Liver (tissue), 8 donors: ENCODE measurements at regions not wholly inside any gene's neighbourhood (a gene's known extent, or its start where the extent isn't known, plus 50 kb on each side); places are given as distances from the start of the nearest gene placed in this dataset.

Experiments used
- DNase-seq: peaks from one replicate; pipeline ENCODE4 v3.0.0-alpha.2; 2017; ENCODE audit warnings: low spot score
- H3K27ac ChIP-seq, 2 donors: one replicate each; pipeline ENCODE4 v1.7.0; 2013; ENCODE audit warnings: inconsistent platforms in 2 of 2, low read length in 2 of 2, control low read depth in 1 of 2, low read depth in 1 of 2, mild to moderate bottlenecking in 1 of 2
- H3K27me3 ChIP-seq, 4 donors: one replicate each; pipeline versions ENCODE4 v1.6.1 to v1.7.0; 2013; ENCODE audit warnings: low read length in 3 of 4, inconsistent platforms in 1 of 4, mild to moderate bottlenecking in 1 of 4, moderate library complexity in 1 of 4; ENCODE audit not compliant: control insufficient read depth in 4 of 4, insufficient read depth in 4 of 4
- H3K36me3 ChIP-seq, 4 donors: one replicate each; pipeline versions ENCODE4 v1.6.1 to v1.7.0; 2013; ENCODE audit warnings: low read length in 3 of 4, mild to moderate bottlenecking in 3 of 4, low read depth in 1 of 4, moderate library complexity in 1 of 4; ENCODE audit not compliant: control insufficient read depth in 4 of 4, insufficient read depth in 3 of 4
- H3K4me1 ChIP-seq, 4 donors: one replicate each; pipeline versions ENCODE4 v1.6.1 to v1.7.0; 2013; ENCODE audit warnings: low read length in 3 of 4, mild to moderate bottlenecking in 3 of 4, moderate library complexity in 1 of 4; ENCODE audit not compliant: control insufficient read depth in 4 of 4, insufficient read depth in 4 of 4
- H3K4me3 ChIP-seq, 3 donors: one replicate each; pipeline versions ENCODE4 v1.6.1 to v1.7.0; 2013; ENCODE audit warnings: low read length in 3 of 3, control low read depth in 1 of 3, low read depth in 1 of 3, mild to moderate bottlenecking in 1 of 3
- H3K9ac ChIP-seq, 2 donors: one replicate each; pipeline ENCODE4 v1.7.0; 2013; ENCODE audit warnings: low read length in 2 of 2, mild to moderate bottlenecking in 2 of 2, moderate library complexity in 2 of 2, control low read depth in 1 of 2, low read depth in 1 of 2
- H3K9me3 ChIP-seq, 4 donors: one replicate each; pipeline versions ENCODE4 v1.6.1 to v1.7.0; 2013; ENCODE audit warnings: low read length in 3 of 4; ENCODE audit not compliant: control insufficient read depth in 4 of 4
- ATF3 ChIP-seq: IDR thresholded peaks from 2 replicates; pipeline ENCODE4 v1.6.1; 2016; ENCODE audit warnings: antibody characterized with exemption
- EGR1 ChIP-seq, 2 donors: IDR thresholded peaks; 2 replicates each; pipeline ENCODE4 v1.6.1; 2016 to 2018; ENCODE audit warnings: antibody characterized with exemption in 2 of 2, low read depth in 2 of 2
- FOXA1 ChIP-seq: IDR thresholded peaks from 2 replicates; pipeline ENCODE4 v1.6.1; 2016; ENCODE audit warnings: antibody characterized with exemption
- FOXA2 ChIP-seq: IDR thresholded peaks from 2 replicates; pipeline ENCODE4 v1.6.1; 2016; ENCODE audit warnings: antibody characterized with exemption
- HNF4A ChIP-seq, 2 donors: conservative IDR thresholded peaks; 2 replicates each; pipeline ENCODE4 v1.6.1; 2016; ENCODE audit warnings: antibody characterized with exemption in 2 of 2, mild to moderate bottlenecking in 2 of 2
- HNF4G ChIP-seq: IDR thresholded peaks from 2 replicates; pipeline ENCODE4 v1.6.1; 2016; ENCODE audit warnings: antibody characterized with exemption
- JUND ChIP-seq, 2 donors: IDR thresholded peaks; 2 replicates each; pipeline ENCODE4 v1.6.1; 2016; ENCODE audit warnings: antibody characterized with exemption in 2 of 2
- NR2F2 ChIP-seq: IDR thresholded peaks from 2 replicates; pipeline ENCODE4 v1.6.1; 2016; ENCODE audit warnings: antibody characterized with exemption
- RAD21 ChIP-seq, 2 donors: IDR thresholded peaks; 2 replicates each; pipeline ENCODE4 v1.6.1; 2016; ENCODE audit warnings: antibody characterized with exemption in 2 of 2, mild to moderate bottlenecking in 2 of 2
- SP1 ChIP-seq: IDR thresholded peaks from 2 replicates; pipeline ENCODE4 v1.6.1; 2018; ENCODE audit warnings: antibody characterized with exemption, mild to moderate bottlenecking
- TAF1 ChIP-seq: conservative IDR thresholded peaks from 2 replicates; pipeline ENCODE4 v1.6.1; 2016; ENCODE audit warnings: antibody characterized with exemption, mild to moderate bottlenecking
- YY1 ChIP-seq: IDR thresholded peaks from 2 replicates; pipeline ENCODE4 v1.6.1; 2016; ENCODE audit warnings: antibody characterized with exemption, mild to moderate bottlenecking
- ZBTB33 ChIP-seq: IDR thresholded peaks from 2 replicates; pipeline ENCODE4 v1.6.1; 2016; ENCODE audit warnings: antibody characterized with exemption
- WGBS: extraction: QIAGEN DNeasy Blood & Tissue Kit; methylation state at CpG from one replicate; pipeline ENCODE4 v1.1.7; 2013; 5-methylcytosine and 5-hydroxymethylcytosine counted together
- TF ChIP-seq, protein P1 (sequence below): fragments of 150-350 bp; IDR thresholded peaks from 2 replicates; pipeline ENCODE4 v1.5.1; 2017; ENCODE audit warnings: improper control_type of control experiment, low read depth, low read length; ENCODE audit not compliant: missing input control
- TF ChIP-seq, protein P2 (sequence below): IDR thresholded peaks from 2 replicates; pipeline ENCODE4 v1.6.1; 2016; ENCODE audit warnings: antibody characterized with exemption, mild to moderate bottlenecking
- donor health status: healthy.
- donor health status: healthy.
- donor health status: healthy.
- donor health status: healthy.
- donor health status: healthy.

DNA sequence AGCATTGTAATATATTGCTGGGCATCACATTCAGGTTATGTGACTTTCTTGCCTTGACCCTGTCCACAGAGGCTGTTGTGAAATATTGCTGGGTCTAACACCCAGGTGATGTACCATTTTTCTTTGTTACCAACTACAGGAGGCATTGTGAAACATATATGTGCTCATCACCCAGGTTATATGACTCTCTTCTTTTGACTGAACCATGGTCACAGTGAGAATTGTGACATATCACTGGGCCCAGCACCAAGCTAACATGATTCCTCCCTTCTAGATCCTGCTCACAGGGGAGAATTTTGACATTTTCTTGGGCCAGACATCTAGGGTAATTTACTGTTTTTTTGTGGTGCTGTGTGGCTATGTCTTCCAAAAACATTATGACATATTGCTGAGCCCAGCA, 326.7 kb downstream of the RPS4Y2 start (continued):
- no peak for TF ChIP-seq ATF3
- no peak for TF ChIP-seq FOXA2
- no peak for TF ChIP-seq EGR1 (IDR thresholded peaks at IDR 0.05; ENCODE audit: low read depth in 2 of 2)
- no peak for TF ChIP-seq FOXA1
- no peak for TF ChIP-seq JUND (IDR thresholded peaks at IDR 0.05)
- no peak for TF ChIP-seq RAD21 (IDR thresholded peaks at IDR 0.05)
- TF ChIP-seq, protein P1, sequence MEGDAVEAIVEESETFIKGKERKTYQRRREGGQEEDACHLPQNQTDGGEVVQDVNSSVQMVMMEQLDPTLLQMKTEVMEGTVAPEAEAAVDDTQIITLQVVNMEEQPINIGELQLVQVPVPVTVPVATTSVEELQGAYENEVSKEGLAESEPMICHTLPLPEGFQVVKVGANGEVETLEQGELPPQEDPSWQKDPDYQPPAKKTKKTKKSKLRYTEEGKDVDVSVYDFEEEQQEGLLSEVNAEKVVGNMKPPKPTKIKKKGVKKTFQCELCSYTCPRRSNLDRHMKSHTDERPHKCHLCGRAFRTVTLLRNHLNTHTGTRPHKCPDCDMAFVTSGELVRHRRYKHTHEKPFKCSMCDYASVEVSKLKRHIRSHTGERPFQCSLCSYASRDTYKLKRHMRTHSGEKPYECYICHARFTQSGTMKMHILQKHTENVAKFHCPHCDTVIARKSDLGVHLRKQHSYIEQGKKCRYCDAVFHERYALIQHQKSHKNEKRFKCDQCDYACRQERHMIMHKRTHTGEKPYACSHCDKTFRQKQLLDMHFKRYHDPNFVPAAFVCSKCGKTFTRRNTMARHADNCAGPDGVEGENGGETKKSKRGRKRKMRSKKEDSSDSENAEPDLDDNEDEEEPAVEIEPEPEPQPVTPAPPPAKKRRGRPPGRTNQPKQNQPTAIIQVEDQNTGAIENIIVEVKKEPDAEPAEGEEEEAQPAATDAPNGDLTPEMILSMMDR: no peak

DNA sequence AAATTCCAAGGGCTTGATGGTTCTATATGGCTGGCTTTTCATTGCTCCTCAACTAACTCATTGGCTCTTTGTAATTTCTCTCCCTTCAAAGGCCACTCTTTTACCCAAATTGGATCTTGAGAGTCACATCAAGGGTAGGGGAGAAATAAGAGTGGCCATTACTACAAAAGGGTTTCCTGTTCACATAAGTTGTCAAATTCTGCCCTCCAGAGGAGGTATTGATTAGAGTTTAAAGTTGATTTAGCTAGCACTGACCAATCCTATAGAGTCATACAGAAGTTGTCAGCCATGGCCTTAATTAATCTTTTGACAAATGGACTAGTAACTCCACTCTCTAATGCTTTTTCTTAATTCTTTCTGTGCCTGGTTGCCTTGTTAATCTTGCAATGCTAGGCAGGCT, 336.0 kb downstream of the RPS4Y2 start:
- TF ChIP-seq TAF1 (no peak), RAD21 (IDR thresholded peaks at IDR 0.05) (peak in 1 of 2 donors; percentile 62), NR2F2 (no peak)
- no peak overlapping the region for H3K4me3 ChIP-seq
- no peaks in the 10 kb centered on the region for H3K4me1 ChIP-seq
- no peaks in the 10 kb centered on the region for H3K36me3 ChIP-seq
- H3K9me3 ChIP-seq: peaks cover 0 to 6% (median 0%) of the 10 kb centered on the region in 4 donors
- no peak for DNase-seq
- H3K9ac ChIP-seq: no peak overlapping the region
- H3K27ac ChIP-seq: no peak overlapping the region
- H3K27me3 ChIP-seq: no peaks in the 10 kb centered on the region

- H3K4me1 ChIP-seq: no peaks in the 10 kb centered on the region
- WGBS: 69% methylated on average over 2 of the region's 2 CpGs
Observed at GRCh38 chrY:21102507-21102906, 346.6 kb downstream of the RPS4Y2 start.

More at GRCh38 chrY:21102507-21102906, 346.6 kb downstream of the RPS4Y2 start:
- no peak for TF ChIP-seq EGR1 (IDR thresholded peaks at IDR 0.05; ENCODE audit: low read depth in 2 of 2)
- TF ChIP-seq HNF4A (conservative IDR thresholded peaks at IDR 0.05): no peak
- TF ChIP-seq ZBTB33: no peak
- no peak for TF ChIP-seq SP1
- TF ChIP-seq, protein P2, sequence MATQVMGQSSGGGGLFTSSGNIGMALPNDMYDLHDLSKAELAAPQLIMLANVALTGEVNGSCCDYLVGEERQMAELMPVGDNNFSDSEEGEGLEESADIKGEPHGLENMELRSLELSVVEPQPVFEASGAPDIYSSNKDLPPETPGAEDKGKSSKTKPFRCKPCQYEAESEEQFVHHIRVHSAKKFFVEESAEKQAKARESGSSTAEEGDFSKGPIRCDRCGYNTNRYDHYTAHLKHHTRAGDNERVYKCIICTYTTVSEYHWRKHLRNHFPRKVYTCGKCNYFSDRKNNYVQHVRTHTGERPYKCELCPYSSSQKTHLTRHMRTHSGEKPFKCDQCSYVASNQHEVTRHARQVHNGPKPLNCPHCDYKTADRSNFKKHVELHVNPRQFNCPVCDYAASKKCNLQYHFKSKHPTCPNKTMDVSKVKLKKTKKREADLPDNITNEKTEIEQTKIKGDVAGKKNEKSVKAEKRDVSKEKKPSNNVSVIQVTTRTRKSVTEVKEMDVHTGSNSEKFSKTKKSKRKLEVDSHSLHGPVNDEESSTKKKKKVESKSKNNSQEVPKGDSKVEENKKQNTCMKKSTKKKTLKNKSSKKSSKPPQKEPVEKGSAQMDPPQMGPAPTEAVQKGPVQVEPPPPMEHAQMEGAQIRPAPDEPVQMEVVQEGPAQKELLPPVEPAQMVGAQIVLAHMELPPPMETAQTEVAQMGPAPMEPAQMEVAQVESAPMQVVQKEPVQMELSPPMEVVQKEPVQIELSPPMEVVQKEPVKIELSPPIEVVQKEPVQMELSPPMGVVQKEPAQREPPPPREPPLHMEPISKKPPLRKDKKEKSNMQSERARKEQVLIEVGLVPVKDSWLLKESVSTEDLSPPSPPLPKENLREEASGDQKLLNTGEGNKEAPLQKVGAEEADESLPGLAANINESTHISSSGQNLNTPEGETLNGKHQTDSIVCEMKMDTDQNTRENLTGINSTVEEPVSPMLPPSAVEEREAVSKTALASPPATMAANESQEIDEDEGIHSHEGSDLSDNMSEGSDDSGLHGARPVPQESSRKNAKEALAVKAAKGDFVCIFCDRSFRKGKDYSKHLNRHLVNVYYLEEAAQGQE: no peak
- no peak for TF ChIP-seq YY1
- no peak for TF ChIP-seq TAF1
- TF ChIP-seq JUND (IDR thresholded peaks at IDR 0.05): no peak
- no peak for TF ChIP-seq ATF3
- no peak for TF ChIP-seq FOXA2
- no peak for TF ChIP-seq HNF4G
- no peak for DNase-seq
- Histone ChIP-seq H3K4me3 (no peak overlapping the region), H3K36me3 (no peaks in the 10 kb centered on the region), H3K9ac (no peak overlapping the region), H3K27ac (no peak overlapping the region), H3K9me3 (no peaks in the 10 kb centered on the region), H3K27me3 (no peaks in the 10 kb centered on the region)
